Esophagus muscularis mucosa (tissue), 4 donors: ENCODE measurements at regions not wholly inside any gene's neighbourhood (a gene's known extent, or its start where the extent isn't known, plus 50 kb on each side); places are given as distances from the start of the nearest gene placed in this dataset.

Source experiments
- CTCF ChIP-seq, 3 experiments: fragments of 200-600 bp in 2 of 3; fragments of 450-650 bp in 1 of 3; sonication (generic) in 2 of 3; IDR thresholded peaks; one replicate each; pipeline ENCODE4 v1.5.1; 2017 to 2019; ENCODE audit warnings: antibody characterized with exemption in 3 of 3, mild to moderate bottlenecking in 2 of 3, moderate library complexity in 1 of 3
- EP300 ChIP-seq: sonication (generic); formaldehyde crosslinking; IDR thresholded peaks from one replicate; pipeline ENCODE4 v1.6.1; 2017; ENCODE audit warnings: antibody characterized with exemption
- POLR2A ChIP-seq: fragments of 450-650 bp; IDR thresholded peaks from one replicate; pipeline ENCODE4 v1.6.1; 2017; ENCODE audit warnings: antibody characterized with exemption, moderate library complexity, mild to moderate bottlenecking, low read depth
- POLR2AphosphoS5 ChIP-seq, 2 donors: sonication (generic); formaldehyde crosslinking; IDR thresholded peaks; one replicate each; pipeline ENCODE4 v1.6.1; 2017; ENCODE audit warnings: antibody characterized with exemption in 2 of 2

- TF ChIP-seq CTCF (IDR thresholded peaks at IDR 0.05), result no peak
- no peak for TF ChIP-seq EP300
- TF ChIP-seq POLR2A, result no peak
- no peak for TF ChIP-seq POLR2AphosphoS5 (IDR thresholded peaks at IDR 0.05)
Observed at GRCh38 chr12:40557980-40558379, 134.3 kb upstream of the CNTN1 start.
